ENCODE measurements at regions not wholly inside any gene's neighbourhood (a gene's known extent, or its start where the extent isn't known, plus 50 kb on each side); places are given as distances from the start of the nearest gene placed in this dataset.

DNA sequence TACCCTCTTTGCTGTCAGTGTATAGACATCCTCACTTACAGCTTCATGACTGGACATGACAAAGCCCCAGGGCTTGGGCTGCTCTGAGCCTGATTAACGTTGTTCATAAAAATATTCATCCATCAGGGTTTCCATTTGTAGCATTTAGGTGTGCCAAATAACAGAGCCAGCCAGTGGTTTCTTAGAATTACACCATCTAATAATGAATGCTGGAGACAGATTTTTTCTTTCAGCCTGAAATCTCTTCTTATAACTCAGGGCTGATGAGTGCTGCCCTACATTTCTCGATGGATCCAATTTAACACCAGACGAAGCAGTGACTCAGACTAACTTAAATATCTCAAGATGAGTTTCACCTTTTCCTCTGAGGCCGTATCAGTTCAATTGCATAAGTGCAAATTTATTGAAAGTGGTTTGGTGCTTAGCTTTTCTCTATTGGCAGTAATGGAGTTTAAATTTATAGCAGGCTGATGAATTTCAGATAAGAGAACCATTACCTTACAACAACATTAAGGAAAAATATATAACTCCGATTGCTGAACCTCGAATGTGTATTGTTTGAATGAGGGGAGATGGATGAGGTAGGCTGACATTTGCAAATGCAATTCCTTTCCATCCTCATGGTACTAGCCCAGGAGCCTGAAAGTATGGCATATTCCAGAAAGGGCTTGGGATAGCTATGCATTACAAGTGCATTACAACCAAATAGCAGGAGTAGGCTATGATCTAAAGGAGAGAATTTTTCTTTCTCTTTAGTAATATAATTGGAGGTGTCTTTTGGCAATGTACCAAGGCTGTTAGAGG lies 900.6 kb downstream of the KCNMA1 start:
- no peak for DNase-seq
- in situ Hi-C loops (cut with HindIII; ENCODE audit: low pct_ligation_motif_present, low pct_unique_long_range_greater_than_20kb, low sequenced_read_pairs): no loop called here

DNA sequence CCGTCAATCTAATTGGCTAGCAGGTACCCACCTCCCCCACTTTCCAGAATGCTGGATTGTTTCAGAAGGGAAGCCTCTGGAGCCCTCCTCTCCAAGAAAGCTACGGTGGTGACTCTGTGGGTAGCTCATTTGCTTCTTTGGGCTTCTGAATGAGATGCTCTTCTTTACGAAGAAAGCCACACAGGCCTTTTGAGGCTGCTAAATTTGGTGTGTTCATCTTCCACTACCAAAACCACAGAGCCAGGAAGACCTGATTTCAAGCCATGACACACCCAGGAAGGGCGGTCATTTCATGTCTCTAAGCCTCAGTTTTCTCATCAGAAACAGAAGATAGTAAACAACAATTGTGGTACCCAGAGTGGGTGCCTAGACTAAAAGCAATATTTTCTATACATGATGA lies 901.2 kb downstream of the KCNMA1 start:
- no peak for DNase-seq
- in situ Hi-C loops (cut with HindIII; ENCODE audit: low pct_ligation_motif_present, low pct_unique_long_range_greater_than_20kb, low sequenced_read_pairs): no loop called here

DNA sequence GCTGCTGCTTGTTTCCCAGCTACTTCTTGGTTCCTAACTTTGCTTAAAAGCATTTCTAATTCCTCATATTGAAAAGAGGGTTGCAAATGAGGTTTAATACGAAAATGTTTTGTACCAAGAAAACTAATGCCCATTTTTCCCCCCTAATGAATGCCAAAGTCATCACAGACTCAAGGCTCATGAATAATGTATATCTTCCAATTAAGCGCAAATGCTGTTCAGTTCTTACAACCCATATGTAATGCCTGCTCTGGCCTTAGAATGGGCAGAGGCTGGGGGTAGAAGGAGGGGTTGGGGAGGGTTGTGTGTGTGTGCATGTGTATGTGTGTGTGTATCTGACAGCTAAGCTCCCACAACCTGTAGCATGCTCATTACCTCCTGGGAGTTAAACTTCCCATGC lies 901.7 kb downstream of the KCNMA1 start:
- DNase-seq: no peak
- in situ Hi-C loops (cut with HindIII; ENCODE audit: low pct_ligation_motif_present, low pct_unique_long_range_greater_than_20kb, low sequenced_read_pairs): no loop called here

DNA sequence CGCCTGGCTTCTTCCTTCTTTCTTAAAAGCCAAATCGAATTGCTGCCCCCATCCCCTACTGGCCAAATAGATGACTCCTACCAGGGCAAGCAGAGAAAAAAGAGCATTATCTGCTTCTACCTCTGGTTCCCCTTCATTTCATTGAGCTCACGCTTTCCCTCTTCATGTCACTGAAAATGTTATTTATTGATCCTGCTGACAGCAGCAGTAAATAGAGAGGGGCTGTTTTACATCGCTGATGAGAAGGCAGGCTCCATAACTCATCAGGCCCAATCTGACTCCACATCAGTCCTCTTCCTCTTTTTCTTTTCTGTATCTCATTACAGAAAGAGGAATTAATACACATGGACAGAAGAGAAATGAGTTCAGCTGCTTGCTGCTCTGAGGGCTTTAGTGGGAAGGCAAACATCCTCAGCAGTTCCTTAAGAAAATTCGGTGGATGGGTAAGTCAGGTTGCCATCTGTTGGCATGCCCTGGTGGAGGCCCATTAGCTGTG lies 904.1 kb downstream of the KCNMA1 start:
- no peak for DNase-seq
- in situ Hi-C loops (cut with HindIII; ENCODE audit: low pct_ligation_motif_present, low pct_unique_long_range_greater_than_20kb, low sequenced_read_pairs): no loop called here

DNA sequence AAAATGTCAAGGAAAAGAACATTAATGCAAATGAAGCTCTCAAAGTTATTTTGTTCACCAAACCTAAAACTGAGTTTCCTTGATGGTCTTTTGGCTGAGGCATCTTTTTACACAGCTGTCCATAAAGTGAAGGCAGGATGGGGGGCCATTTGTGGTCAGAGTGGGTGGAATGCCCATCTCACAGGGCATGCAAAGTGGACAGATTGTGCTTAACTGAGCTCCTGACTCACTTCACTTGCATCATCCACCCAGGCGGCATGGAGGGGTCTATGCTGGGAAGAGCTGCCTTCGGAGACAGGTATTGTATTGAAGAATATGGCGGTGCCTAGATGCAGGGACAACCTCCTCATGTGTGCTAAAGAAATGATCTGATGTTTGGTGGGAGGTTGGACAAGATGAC lies 905.3 kb downstream of the KCNMA1 start:
- in situ Hi-C loops (cut with HindIII; ENCODE audit: low pct_ligation_motif_present, low pct_unique_long_range_greater_than_20kb, low sequenced_read_pairs): no loop called here
- DNase-seq: no peak

DNA sequence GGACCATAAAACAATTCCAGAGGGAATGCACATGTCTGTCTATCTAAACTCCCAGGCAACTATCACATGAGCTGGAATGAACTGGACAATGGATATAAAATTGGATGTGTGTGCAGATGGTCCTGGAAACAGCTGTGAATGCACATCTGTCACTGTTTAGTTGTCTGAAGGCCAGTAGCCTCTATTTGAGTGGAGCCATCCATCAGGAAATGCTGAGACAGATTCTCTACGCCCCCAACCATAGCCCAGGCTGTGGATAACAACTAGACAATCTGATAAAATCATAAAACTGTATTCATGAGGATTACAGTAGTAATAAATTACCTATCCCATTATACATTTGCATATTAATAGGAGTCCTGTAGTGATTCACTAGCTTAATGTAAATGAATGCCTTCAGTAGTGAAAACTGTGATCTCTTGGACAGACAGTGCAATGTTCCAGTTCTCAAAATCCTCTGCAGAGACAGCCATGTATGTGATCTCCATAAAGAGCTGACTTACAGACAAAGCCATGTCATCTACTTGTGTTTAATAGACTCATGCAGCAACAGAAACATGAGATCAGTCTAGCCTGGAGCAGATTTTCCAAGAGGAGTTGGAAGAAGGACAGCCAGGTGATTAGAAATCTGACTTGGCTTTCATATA lies 907.6 kb downstream of the KCNMA1 start:
- DNase-seq: no peak
- in situ Hi-C loops (cut with HindIII; ENCODE audit: low pct_ligation_motif_present, low pct_unique_long_range_greater_than_20kb, low sequenced_read_pairs): no loop called here

DNA sequence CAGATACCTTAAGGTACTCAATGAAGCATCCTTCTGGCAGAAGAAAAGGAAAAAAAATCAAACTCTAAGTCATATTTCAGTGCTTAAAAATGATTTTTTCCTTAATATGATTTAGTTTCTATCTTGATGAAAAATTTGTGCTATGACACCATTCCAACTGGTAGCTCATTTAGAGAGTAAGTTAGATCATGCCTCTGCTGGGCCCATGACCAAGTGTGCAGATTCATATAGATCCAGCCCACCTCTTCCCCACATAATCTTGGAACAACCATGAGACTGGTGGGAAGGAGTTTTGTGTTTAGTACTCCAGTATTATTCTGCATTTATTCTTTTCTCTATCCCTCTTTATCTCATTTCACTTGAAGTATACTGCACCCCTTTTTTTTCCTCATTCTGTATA lies 908.3 kb downstream of the KCNMA1 start:
- in situ Hi-C loops (cut with HindIII; ENCODE audit: low pct_ligation_motif_present, low pct_unique_long_range_greater_than_20kb, low sequenced_read_pairs): no loop called here
- DNase-seq: no peak

DNA sequence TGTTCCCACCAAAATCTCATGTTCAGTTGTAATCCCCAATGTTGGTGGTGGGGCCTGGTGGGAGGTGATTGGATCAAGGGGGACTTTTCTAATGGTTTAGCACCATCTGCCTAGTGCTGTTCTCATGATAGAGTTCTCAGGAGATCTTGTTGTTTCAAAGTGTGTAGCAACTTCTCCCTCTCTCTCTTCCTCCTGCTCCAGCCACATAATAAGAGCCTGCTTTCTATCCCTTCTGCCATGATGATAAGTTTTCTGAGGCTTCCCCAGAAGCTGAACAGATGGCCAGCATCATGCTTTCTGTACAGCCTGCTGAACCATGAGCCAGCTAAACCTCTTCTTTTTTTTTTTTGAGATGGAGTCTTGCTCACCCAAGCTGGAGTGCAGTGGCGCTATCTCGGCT lies 910.6 kb downstream of the KCNMA1 start:
- no peak for DNase-seq
- in situ Hi-C loops (cut with HindIII; ENCODE audit: low pct_ligation_motif_present, low pct_unique_long_range_greater_than_20kb, low sequenced_read_pairs): no loop called here

DNA sequence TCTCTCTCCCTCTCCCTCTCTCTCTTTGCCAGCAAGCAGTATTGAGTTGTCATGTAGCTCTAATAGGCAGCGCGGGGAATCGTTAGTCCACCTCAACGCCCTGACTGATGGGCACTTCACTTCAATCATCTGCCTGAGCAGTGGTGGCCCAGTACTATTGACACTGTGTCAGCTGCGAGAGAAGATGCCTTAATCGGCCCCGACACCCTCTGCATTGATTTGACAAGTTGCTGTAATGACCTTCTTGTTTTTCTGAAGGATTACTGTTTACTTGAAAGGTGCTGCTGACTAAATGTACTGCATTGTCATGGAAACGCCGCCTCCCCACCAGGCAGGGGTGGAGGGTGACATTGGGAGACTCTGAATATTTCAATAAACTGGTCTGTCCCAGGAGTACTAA lies 913.8 kb downstream of the KCNMA1 start:
- in situ Hi-C loops (cut with HindIII; ENCODE audit: low pct_ligation_motif_present, low pct_unique_long_range_greater_than_20kb, low sequenced_read_pairs): no loop called here
- DNase-seq: no peak

DNA sequence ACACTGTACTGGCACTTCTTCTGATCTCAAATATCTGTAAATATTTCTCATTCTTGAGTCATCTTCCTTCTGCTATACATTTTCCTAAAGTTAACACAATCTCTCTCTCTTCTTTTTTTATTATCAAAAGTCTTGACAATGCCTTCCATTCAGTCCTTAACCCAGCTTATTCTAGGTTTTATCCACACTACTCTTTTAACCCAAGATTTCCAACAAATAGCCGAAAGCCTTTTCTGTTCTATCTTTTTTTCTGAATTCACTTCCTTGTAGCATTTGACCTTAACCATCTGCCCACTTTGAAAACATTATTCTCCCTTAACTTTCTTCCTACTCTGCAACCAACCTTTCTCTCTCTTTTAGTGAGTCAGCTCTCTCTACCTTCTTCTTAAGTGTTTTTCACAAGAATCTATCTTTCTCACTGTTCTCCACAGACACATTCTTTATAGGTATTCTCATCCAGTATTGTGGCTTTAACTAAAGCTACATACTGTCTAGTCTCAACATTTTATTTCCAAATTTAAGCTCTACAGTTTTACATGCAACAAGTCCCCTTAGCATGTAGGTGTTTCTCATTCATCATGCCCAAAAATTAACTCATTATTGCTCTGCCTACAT lies 915.6 kb downstream of the KCNMA1 start:
- in situ Hi-C loops (cut with HindIII; ENCODE audit: low pct_ligation_motif_present, low pct_unique_long_range_greater_than_20kb, low sequenced_read_pairs): no loop called here
- no peak for DNase-seq

DNA sequence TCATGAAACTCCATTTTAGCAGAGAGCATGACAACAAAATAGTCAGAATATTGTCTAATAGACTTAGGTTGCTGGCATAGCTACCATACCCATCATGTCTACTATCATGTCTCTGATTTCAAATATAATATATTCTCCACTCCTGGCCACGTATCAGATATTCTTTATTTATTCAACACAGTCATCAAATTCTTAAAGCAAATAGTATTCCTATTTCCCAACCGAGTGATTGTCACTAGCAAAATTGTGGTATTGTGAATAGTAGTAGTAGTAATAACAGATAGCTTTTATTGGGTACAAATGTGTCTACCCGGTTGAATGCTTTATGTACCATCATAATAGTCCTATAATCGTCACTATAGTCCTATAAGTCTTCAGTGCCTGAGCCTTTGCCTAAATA lies 918.6 kb downstream of the KCNMA1 start:
- no peak for DNase-seq
- in situ Hi-C loops (cut with HindIII; ENCODE audit: low pct_ligation_motif_present, low pct_unique_long_range_greater_than_20kb, low sequenced_read_pairs): no loop called here

DNA sequence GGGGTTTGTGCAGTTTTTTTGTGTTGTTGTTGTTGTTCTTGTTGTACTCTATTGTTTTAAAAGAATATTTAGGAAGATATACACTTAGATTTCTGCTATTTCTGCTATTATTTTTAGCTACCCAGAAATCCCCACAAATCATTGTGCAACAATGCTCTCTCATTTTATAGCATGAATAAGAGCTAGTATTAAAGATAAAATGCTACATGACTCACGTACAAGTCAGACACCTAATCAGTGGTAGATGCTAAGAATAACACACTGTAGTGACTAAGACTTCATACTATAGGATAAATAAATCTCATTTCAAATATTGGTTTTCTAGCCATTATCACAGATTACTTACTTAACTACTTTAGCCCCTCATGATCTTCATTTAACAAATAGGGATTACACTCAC lies 920.5 kb downstream of the KCNMA1 start:
- DNase-seq: no peak
- in situ Hi-C loops (cut with HindIII; ENCODE audit: low pct_ligation_motif_present, low pct_unique_long_range_greater_than_20kb, low sequenced_read_pairs): no loop called here

DNA sequence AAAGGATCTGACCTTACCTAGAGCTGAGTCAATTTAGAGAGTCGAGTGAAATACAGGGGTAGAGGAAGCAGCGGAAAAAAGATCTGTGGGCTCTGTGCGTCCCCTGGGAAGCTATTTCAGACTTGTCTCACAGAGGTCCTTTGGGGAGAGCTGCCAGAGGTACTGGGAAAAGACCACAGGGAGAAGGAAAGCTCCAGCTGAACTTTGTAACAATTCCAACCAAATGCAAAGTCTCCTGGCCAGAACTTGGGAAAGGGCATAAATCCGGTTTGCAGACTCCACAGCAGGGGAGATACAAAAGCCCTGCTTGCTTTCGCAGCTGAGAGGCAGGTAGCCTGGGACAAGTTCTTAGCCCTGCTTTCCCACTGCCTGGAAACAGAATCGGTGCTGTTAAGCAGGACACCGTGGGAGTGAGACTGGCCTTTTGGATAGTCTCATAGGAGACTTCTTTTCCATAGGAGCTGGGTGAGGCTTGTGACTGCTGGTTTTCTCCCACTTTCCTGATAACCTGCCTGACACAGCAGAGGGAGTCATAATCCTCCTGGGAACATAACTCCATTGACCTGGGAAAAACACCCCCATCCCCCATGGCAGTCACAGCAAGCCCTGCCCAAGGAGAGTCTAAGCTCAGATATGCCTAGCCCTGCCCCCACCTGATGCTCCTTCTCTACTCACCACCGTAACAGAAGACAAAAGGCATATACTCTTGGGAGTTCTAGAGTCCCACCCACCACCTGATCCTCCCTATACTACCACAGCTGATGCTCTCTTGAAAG lies 926.2 kb downstream of the KCNMA1 start:
- in situ Hi-C loops (cut with HindIII; ENCODE audit: low pct_ligation_motif_present, low pct_unique_long_range_greater_than_20kb, low sequenced_read_pairs): no loop called here
- no peak for DNase-seq

DNA sequence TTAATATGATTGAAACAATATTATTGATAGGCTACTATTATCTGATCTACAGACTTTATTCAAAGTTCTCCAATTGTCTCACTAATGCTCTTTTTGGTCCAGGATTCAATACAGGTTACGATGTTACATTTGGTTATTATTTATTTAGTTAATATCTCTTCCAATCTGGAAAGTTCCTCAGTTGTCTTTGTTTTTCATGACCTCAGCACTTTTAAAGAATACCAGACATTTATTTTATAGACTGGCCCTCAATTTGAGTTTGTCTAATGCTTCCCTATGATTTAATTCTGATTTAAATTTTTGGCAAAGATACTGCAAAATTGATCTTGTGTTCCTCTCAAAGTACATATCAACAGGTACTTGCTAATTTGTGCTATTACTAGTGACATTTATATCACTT lies 937.4 kb downstream of the KCNMA1 start:
- in situ Hi-C loops (cut with HindIII; ENCODE audit: low pct_ligation_motif_present, low pct_unique_long_range_greater_than_20kb, low sequenced_read_pairs): no loop called here
- DNase-seq: no peak

DNA sequence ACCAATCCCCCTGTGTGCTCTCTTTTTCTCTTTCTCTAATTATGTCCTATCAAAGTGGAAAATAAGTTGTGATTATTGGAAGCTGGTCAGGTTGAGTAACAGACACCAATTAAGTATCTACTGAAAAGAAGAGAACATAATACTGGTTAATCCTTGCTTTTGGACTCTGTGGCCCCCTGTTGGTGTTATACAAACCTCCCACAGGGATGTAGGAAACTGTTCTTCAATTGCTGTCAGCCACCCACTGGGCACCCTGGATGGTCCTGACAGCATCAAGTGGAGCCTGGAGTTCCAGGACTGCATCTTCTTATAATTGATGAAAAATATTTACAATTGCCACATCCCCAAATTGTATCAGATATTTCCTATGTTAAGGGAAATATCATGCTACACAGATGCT lies 939.7 kb downstream of the KCNMA1 start:
- no peak for DNase-seq
- in situ Hi-C loops (cut with HindIII; ENCODE audit: low pct_ligation_motif_present, low pct_unique_long_range_greater_than_20kb, low sequenced_read_pairs): no loop called here

DNA sequence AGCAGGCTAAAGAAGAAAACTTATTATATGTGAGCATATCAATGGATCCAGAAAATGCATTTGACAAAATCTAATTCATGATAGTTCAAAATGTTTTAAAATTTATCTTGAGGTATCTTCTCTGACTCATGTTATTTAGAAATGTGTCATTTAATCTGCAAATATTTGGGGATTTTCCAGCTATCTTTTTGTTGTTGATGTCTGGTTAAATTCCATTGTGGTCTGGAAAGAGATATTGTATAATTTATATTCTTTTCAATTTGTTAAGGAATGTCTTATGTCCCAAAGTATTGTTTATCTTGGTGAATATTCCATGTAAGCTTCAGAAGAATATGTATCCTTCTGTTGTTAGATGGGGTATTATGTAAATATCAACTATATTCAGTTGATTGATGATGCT lies 942.5 kb downstream of the KCNMA1 start:
- no peak for DNase-seq
- in situ Hi-C loops (cut with HindIII; ENCODE audit: low pct_ligation_motif_present, low pct_unique_long_range_greater_than_20kb, low sequenced_read_pairs): no loop called here

DNA sequence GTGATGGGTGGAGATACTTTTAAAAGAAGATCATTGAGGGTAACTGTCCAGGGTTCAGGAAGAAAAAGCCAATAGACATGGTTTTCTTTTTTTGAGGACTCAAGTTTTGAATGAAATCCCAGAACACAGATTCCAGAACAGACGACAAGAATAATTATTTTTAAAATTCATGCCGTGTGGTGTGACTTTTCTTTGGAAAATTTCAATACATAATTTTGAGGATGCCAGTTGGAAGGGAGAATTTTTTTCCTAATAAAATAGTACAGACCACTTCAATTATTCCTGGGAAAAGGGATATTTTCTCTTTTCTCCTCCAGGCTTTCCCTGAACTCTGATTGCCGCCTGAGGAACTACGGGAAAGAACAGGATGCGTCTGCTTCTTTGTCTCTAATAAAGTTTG lies 951.4 kb downstream of the KCNMA1 start:
- no peak for DNase-seq
- in situ Hi-C loops (cut with HindIII; ENCODE audit: low pct_ligation_motif_present, low pct_unique_long_range_greater_than_20kb, low sequenced_read_pairs): no loop called here

DNA sequence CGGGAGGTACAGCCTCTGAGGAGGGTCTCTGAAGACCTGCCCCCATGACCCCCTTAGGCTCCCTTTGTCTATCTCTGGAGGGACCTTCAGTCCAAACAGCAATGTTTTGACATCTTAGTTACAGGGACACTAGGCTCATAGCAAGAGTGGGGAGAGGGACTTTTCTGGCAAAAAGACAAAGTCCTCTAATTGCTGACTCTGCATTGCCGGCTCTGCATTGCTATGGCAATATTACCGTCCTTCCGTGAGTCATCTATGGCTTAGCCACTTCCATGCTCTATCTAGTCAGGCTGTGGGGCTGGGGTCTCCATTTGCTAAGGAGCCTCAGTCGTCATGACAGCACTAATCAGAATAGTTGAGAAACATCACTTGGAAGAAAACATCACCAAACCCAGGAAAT lies 952.6 kb downstream of the KCNMA1 start:
- no peak for DNase-seq
- in situ Hi-C loops (cut with HindIII; ENCODE audit: low pct_ligation_motif_present, low pct_unique_long_range_greater_than_20kb, low sequenced_read_pairs): no loop called here

DNA sequence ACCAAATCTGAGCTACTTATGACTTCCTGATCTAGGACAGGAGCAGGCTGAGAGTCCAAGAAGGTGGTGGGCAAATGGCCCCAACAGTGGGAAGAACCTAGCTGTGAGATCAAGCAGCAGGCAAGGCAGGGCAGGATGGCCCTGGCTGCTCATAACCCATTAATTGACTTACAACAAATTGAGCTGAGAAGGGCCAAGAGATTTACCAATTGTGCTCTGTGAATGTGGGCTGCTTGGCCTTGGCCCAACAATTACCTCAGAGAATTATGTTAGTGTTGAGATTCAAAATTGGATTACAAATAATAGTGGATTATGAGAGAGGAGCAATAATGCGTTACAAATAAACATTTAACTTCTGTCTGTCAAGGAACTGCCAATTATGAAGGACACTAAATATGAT lies 956.5 kb downstream of the KCNMA1 start:
- DNase-seq: no peak
- in situ Hi-C loops (cut with HindIII; ENCODE audit: low pct_ligation_motif_present, low pct_unique_long_range_greater_than_20kb, low sequenced_read_pairs): no loop called here

All from ACHN (cell line).